ENCODE measurements at regions not wholly inside any gene's neighbourhood (a gene's known extent, or its start where the extent isn't known, plus 50 kb on each side); places are given as distances from the start of the nearest gene placed in this dataset.

- Histone ChIP-seq H3K9ac (ENCODE audit: extremely low read depth, low read length, poor library complexity, severe bottlenecking) (no peak overlapping the region), H3K4me3 (ENCODE audit: low read length) (no peak overlapping the region), H3K36me3 (ENCODE audit: control insufficient read depth, insufficient read depth, low read length) (no peaks in the 10 kb centered on the region), H3K9me3 (ENCODE audit: control insufficient read depth, low read length) (no peaks in the 10 kb centered on the region), H3K27ac (ENCODE audit: low read depth, low read length) (no peak overlapping the region), H3K27me3 (ENCODE audit: control insufficient read depth, insufficient read depth, low read length, poor library complexity, severe bottlenecking) (no peaks in the 10 kb centered on the region), H3K4me1 (ENCODE audit: control insufficient read depth, insufficient read depth, low read length) (no peaks in the 10 kb centered on the region)
- no peak for DNase-seq
- Mint-ChIP-seq H3K27ac (no peak overlapping the region), H3K27me3 (ENCODE audit: insufficient read depth) (no peaks in the 10 kb centered on the region), H3K36me3 (ENCODE audit: low read depth) (no peaks in the 10 kb centered on the region), H3K4me1 (no peaks in the 10 kb centered on the region), H3K4me3 (no peak overlapping the region), H3K9me3 (no peaks in the 10 kb centered on the region)
- WGBS, 2 experiments (ENCODE audit: insufficient coverage in 1 of 2, insufficient read length in 1 of 2): 93% methylated on average over 8 to 10 of the region's 10 CpGs
- no peak for TF ChIP-seq CTCF (conservative IDR thresholded peaks at IDR 0.05)
These were observed 316.6 kb upstream of the BOD1L1 start for GRCh38 chr4:13944095-13944511.

- H3K9ac ChIP-seq (ENCODE audit: extremely low read depth, low read length, poor library complexity, severe bottlenecking): no peak overlapping the region
- no peaks in the 10 kb centered on the region for H3K36me3 ChIP-seq (ENCODE audit: control insufficient read depth, insufficient read depth, low read length)
- no peak overlapping the region for H3K4me3 ChIP-seq (ENCODE audit: low read length)
- no peaks in the 10 kb centered on the region for H3K4me1 ChIP-seq (ENCODE audit: control insufficient read depth, insufficient read depth, low read length)
- no peaks in the 10 kb centered on the region for H3K27me3 ChIP-seq (ENCODE audit: control insufficient read depth, insufficient read depth, low read length, poor library complexity, severe bottlenecking)
- Mint-ChIP-seq H3K27ac (no peak overlapping the region), H3K4me1 (no peaks in the 10 kb centered on the region), H3K9me3 (no peaks in the 10 kb centered on the region), H3K4me3 (no peak overlapping the region), H3K36me3 (ENCODE audit: low read depth) (no peaks in the 10 kb centered on the region), H3K27me3 (ENCODE audit: insufficient read depth) (no peaks in the 10 kb centered on the region)
- no peak for TF ChIP-seq CTCF (conservative IDR thresholded peaks at IDR 0.05)
- no peak overlapping the region for H3K27ac ChIP-seq (ENCODE audit: low read depth, low read length)
- WGBS, 2 experiments (ENCODE audit: insufficient coverage in 1 of 2, insufficient read length in 1 of 2): 92 to 100% methylated on average over 1 of the region's 1 CpG
- H3K9me3 ChIP-seq (ENCODE audit: control insufficient read depth, low read length): no peaks in the 10 kb centered on the region
- no peak for DNase-seq
These were observed 320.4 kb upstream of the BOD1L1 start for GRCh38 chr4:13947921-13948320.

GRCh38 chr4:13950491-13950890 is 323.0 kb upstream of the BOD1L1 start:
- H3K27ac ChIP-seq (ENCODE audit: low read depth, low read length): no peak overlapping the region
- H3K36me3 ChIP-seq (ENCODE audit: control insufficient read depth, insufficient read depth, low read length): no peaks in the 10 kb centered on the region
- H3K27me3 Mint-ChIP-seq (ENCODE audit: insufficient read depth): no peaks in the 10 kb centered on the region
- H3K4me1 ChIP-seq (ENCODE audit: control insufficient read depth, insufficient read depth, low read length): no peaks in the 10 kb centered on the region
- no peaks in the 10 kb centered on the region for H3K9me3 Mint-ChIP-seq
- no peak overlapping the region for H3K4me3 Mint-ChIP-seq
- H3K36me3 Mint-ChIP-seq (ENCODE audit: low read depth): no peaks in the 10 kb centered on the region
- H3K4me1 Mint-ChIP-seq: no peaks in the 10 kb centered on the region
- H3K27me3 ChIP-seq (ENCODE audit: control insufficient read depth, insufficient read depth, low read length, poor library complexity, severe bottlenecking): no peaks in the 10 kb centered on the region
- WGBS, 2 experiments (ENCODE audit: insufficient coverage in 1 of 2, insufficient read length in 1 of 2): 92 to 100% methylated on average over 2 to 4 of the region's 4 CpGs
- H3K9me3 ChIP-seq (ENCODE audit: control insufficient read depth, low read length): no peaks in the 10 kb centered on the region
- DNase-seq: no peak
- H3K27ac Mint-ChIP-seq: no peak overlapping the region
- H3K9ac ChIP-seq (ENCODE audit: extremely low read depth, low read length, poor library complexity, severe bottlenecking): no peak overlapping the region
- no peak for TF ChIP-seq CTCF (conservative IDR thresholded peaks at IDR 0.05)
- no peak overlapping the region for H3K4me3 ChIP-seq (ENCODE audit: low read length)
